ENCODE measurements at regions not wholly inside any gene's neighbourhood (a gene's known extent, or its start where the extent isn't known, plus 50 kb on each side); places are given as distances from the start of the nearest gene placed in this dataset.

GRCh38 chr4:23741681-23742191 lies 148.1 kb downstream of the PPARGC1A start:
- Histone ChIP-seq H3K79me2 (ENCODE audit: insufficient read depth, low read length) (no peaks in the 10 kb centered on the region), H3K27me3 (ENCODE audit: insufficient read depth, low read length, poor library complexity, severe bottlenecking) (no peaks in the 10 kb centered on the region), H3F3A (ENCODE audit: low read depth) (no peaks in the 10 kb centered on the region), H3K4me2 (ENCODE audit: low read depth, low read length, poor library complexity, severe bottlenecking) (no peak overlapping the region), H2AFZ (ENCODE audit: low read length) (no peak overlapping the region), H3K9me2 (replicated peaks; ENCODE audit: low read depth, low read length) (no peaks in the 10 kb centered on the region), H4K20me1 (ENCODE audit: insufficient read depth, low read length, poor library complexity, severe bottlenecking) (no peaks in the 10 kb centered on the region), H3K36me3 (ENCODE audit: insufficient read depth, low read length) (no peaks in the 10 kb centered on the region), H3K4me3 (ENCODE audit: low read length, poor library complexity, severe bottlenecking) (no peak overlapping the region), H3K9me3 (ENCODE audit: insufficient read depth, low read depth, low read length) (no peaks in the 10 kb centered on the region), H3K4me1 (ENCODE audit: insufficient read depth, low read length, poor library complexity, severe bottlenecking) (no peaks in the 10 kb centered on the region), H3K9ac (ENCODE audit: low read depth, low read length, poor library complexity, severe bottlenecking) (no peak overlapping the region)
- TF ChIP-seq EZH2phosphoT487 (IDR thresholded peaks at IDR 0.05; ENCODE audit: borderline replicate concordance) (no peak), CTCF (conservative IDR thresholded peaks at IDR 0.05; ENCODE audit: low read length) (no peak)

- H3K27me3 ChIP-seq (ENCODE audit: insufficient read depth, low read length, poor library complexity, severe bottlenecking), result no peaks in the 10 kb centered on the region
- no peaks in the 10 kb centered on the region for H3F3A ChIP-seq (ENCODE audit: low read depth)
- H3K4me3 ChIP-seq (ENCODE audit: low read length, poor library complexity, severe bottlenecking), result no peak overlapping the region
- no peaks in the 10 kb centered on the region for H4K20me1 ChIP-seq (ENCODE audit: insufficient read depth, low read length, poor library complexity, severe bottlenecking)
- TF ChIP-seq EZH2phosphoT487 (IDR thresholded peaks at IDR 0.05; ENCODE audit: borderline replicate concordance), result no peak
- TF ChIP-seq CTCF (conservative IDR thresholded peaks at IDR 0.05; ENCODE audit: low read length), result no peak
- no peaks in the 10 kb centered on the region for H3K36me3 ChIP-seq (ENCODE audit: insufficient read depth, low read length)
- no peaks in the 10 kb centered on the region for H3K9me3 ChIP-seq (ENCODE audit: insufficient read depth, low read depth, low read length)
- H3K79me2 ChIP-seq (ENCODE audit: insufficient read depth, low read length), result no peaks in the 10 kb centered on the region
- no peaks in the 10 kb centered on the region for H3K9me2 ChIP-seq (replicated peaks; ENCODE audit: low read depth, low read length)
- no peaks in the 10 kb centered on the region for H3K4me1 ChIP-seq (ENCODE audit: insufficient read depth, low read length, poor library complexity, severe bottlenecking)
- no peak overlapping the region for H3K9ac ChIP-seq (ENCODE audit: low read depth, low read length, poor library complexity, severe bottlenecking)
- no peak overlapping the region for H3K4me2 ChIP-seq (ENCODE audit: low read depth, low read length, poor library complexity, severe bottlenecking)
- H2AFZ ChIP-seq (ENCODE audit: low read length), result no peak overlapping the region
These were observed 152.3 kb downstream of the PPARGC1A start for GRCh38 chr4:23737571-23737970.

DNA sequence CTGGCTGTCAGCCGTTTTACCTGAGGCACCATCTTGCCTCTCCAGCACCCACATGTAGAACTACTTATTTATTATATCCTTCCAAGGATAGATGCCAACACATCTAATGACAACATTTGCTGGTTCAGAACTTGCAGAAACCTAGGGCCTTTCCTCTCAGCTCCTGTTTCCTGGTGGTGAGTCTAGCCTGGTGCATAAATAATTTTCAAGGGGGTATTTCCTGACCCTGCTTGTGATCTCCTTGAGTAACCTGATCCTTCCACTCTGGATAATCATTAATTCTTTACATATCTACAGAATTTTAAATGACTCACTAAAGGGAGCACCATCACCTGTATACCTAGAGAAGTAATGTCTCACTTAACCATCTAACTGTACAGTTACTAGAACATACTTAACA lies 153.4 kb downstream of the PPARGC1A start:
- Histone ChIP-seq H3K4me2 (ENCODE audit: low read depth, low read length, poor library complexity, severe bottlenecking) (no peak overlapping the region), H3K4me1 (ENCODE audit: insufficient read depth, low read length, poor library complexity, severe bottlenecking) (no peaks in the 10 kb centered on the region), H4K20me1 (ENCODE audit: insufficient read depth, low read length, poor library complexity, severe bottlenecking) (no peaks in the 10 kb centered on the region), H3K9me2 (replicated peaks; ENCODE audit: low read depth, low read length) (no peaks in the 10 kb centered on the region), H3F3A (ENCODE audit: low read depth) (no peaks in the 10 kb centered on the region), H3K79me2 (ENCODE audit: insufficient read depth, low read length) (no peaks in the 10 kb centered on the region), H3K9ac (ENCODE audit: low read depth, low read length, poor library complexity, severe bottlenecking) (no peak overlapping the region), H3K9me3 (ENCODE audit: insufficient read depth, low read depth, low read length) (no peaks in the 10 kb centered on the region), H3K27me3 (ENCODE audit: insufficient read depth, low read length, poor library complexity, severe bottlenecking) (no peaks in the 10 kb centered on the region), H3K4me3 (ENCODE audit: low read length, poor library complexity, severe bottlenecking) (no peak overlapping the region), H3K36me3 (ENCODE audit: insufficient read depth, low read length) (no peaks in the 10 kb centered on the region), H2AFZ (ENCODE audit: low read length) (no peak overlapping the region)
- TF ChIP-seq CTCF (conservative IDR thresholded peaks at IDR 0.05; ENCODE audit: low read length), result no peak
- no peak for TF ChIP-seq EZH2phosphoT487 (IDR thresholded peaks at IDR 0.05; ENCODE audit: borderline replicate concordance)
